Prostate gland (tissue), 2 donors: ENCODE measurements at regions not wholly inside any gene's neighbourhood (a gene's known extent, or its start where the extent isn't known, plus 50 kb on each side); places are given as distances from the start of the nearest gene placed in this dataset.

Experiments used
- DNase-seq: peaks from one replicate; pipeline ENCODE4 v3.0.0-alpha.2; 2019; ENCODE audit warnings: low spot score
- H3K27ac ChIP-seq, 2 donors: fragments of 200-600 bp; sonication (generic); 2 replicates each; pipeline ENCODE4 v1.5.1; 2017 to 2019
- H3K27me3 ChIP-seq: fragments of 200-600 bp; sonication (generic); replicated peaks from 2 replicates; pipeline ENCODE4 v1.5.1; 2019; ENCODE audit not compliant: insufficient read depth
- H3K36me3 ChIP-seq, 2 donors: fragments of 200-600 bp; sonication (generic); 1 replicate in 1 of 2; 2 replicates in 1 of 2; pipeline versions ENCODE4 v1.5.1 to v1.8.1; 2017 to 2019
- H3K4me1 ChIP-seq: fragments of 200-600 bp; sonication (generic); replicated peaks from 2 replicates; pipeline ENCODE4 v1.5.1; 2019
- H3K4me3 ChIP-seq, 2 donors: fragments of 200-600 bp; sonication (generic); 2 replicates each; pipeline ENCODE4 v1.5.1; 2017 to 2019
- H3K9me3 ChIP-seq: fragments of 200-600 bp; sonication (generic); 2 replicates; pipeline ENCODE4 v1.5.1; 2017
- POLR2A ChIP-seq: fragments of 450-650 bp; IDR thresholded peaks from one replicate; pipeline ENCODE4 v1.6.1; 2016; ENCODE audit warnings: antibody characterized with exemption, mild to moderate bottlenecking
- POLR2AphosphoS5 ChIP-seq: sonication (generic); formaldehyde crosslinking; IDR thresholded peaks from one replicate; pipeline ENCODE4 v1.6.1; 2017; ENCODE audit warnings: antibody characterized with exemption
- WGBS: methylation state at CpG from one replicate; pipeline ENCODE4 v1.1.5; 2018; 5-methylcytosine and 5-hydroxymethylcytosine counted together
- intact Hi-C: fragments of 100-400 bp; cut with DNase I; formaldehyde crosslinking; loops from one replicate; pipeline ENCODE4 v1.14.2; 2022
- TF ChIP-seq, protein P1 (sequence below), 4 experiments: fragments of 200-600 bp in 2 of 4; fragments of 450-650 bp in 2 of 4; sonication (generic) in 2 of 4; IDR thresholded peaks; 1 replicate in 3 of 4; 2 replicates in 1 of 4; pipeline ENCODE4 v1.5.1; 2016 to 2019; ENCODE audit warnings: antibody characterized with exemption in 4 of 4, mild to moderate bottlenecking in 2 of 4, moderate library complexity in 2 of 4

DNA sequence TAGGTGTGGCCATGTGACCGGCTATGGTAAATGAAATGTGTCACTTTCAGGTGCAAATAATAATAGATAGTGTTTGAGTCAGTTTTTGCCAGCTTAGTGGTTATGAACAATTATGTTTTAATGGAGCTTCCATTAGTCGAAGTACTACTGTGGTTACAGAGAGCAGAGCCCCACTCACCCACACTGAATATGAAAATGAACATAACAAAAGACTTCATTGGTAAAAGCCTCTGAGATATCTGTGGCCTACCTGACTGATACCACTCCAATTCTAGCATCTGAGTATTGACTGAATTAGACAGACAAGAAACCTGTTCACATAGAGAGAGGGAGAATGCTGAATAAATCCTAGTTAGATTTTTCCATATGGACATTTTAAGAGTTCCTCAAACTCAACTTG, 405.6 kb downstream of the BRINP1 start:
- Histone ChIP-seq H3K4me1 (no peaks in the 10 kb centered on the region), H3K9me3 (no peaks in the 10 kb centered on the region), H3K36me3 (no peaks in the 10 kb centered on the region), H3K4me3 (no peak overlapping the region), H3K27ac (no peak overlapping the region), H3K27me3 (peaks cover 3% of the 10 kb centered on the region)
- intact Hi-C loops, result no loop called here
- no peak for TF ChIP-seq POLR2AphosphoS5
- TF ChIP-seq POLR2A, result no peak
- TF ChIP-seq, protein P1, sequence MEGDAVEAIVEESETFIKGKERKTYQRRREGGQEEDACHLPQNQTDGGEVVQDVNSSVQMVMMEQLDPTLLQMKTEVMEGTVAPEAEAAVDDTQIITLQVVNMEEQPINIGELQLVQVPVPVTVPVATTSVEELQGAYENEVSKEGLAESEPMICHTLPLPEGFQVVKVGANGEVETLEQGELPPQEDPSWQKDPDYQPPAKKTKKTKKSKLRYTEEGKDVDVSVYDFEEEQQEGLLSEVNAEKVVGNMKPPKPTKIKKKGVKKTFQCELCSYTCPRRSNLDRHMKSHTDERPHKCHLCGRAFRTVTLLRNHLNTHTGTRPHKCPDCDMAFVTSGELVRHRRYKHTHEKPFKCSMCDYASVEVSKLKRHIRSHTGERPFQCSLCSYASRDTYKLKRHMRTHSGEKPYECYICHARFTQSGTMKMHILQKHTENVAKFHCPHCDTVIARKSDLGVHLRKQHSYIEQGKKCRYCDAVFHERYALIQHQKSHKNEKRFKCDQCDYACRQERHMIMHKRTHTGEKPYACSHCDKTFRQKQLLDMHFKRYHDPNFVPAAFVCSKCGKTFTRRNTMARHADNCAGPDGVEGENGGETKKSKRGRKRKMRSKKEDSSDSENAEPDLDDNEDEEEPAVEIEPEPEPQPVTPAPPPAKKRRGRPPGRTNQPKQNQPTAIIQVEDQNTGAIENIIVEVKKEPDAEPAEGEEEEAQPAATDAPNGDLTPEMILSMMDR (IDR thresholded peaks at IDR 0.05), result no peak
- 93% methylated on average over 2 of the region's 2 CpGs for WGBS
- no peak for DNase-seq

DNA sequence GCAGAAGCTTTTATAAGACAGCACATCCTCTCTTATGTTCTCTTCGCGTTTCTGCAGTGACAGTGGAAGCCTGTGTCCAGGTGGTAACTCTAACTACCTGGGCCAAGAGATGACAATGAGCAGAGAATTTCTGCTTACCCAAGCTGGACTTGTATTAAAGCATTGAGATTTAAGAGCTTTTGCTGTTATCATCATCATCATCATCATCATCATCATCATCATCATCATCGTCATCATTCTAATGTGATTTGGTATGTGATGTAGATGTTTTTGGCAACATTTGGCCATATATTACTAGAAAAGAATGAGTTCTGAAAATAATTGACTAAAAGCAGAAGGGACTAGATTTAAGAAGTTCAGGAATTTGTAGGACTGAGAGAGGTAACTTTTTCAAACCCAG, 401.3 kb downstream of the BRINP1 start:
- no peaks in the 10 kb centered on the region for H3K4me1 ChIP-seq
- H3K9me3 ChIP-seq, result no peaks in the 10 kb centered on the region
- H3K27me3 ChIP-seq, result peaks cover 12% of the 10 kb centered on the region
- 87% methylated on average over 3 of the region's 3 CpGs for WGBS
- no peak overlapping the region for H3K4me3 ChIP-seq
- TF ChIP-seq, protein P1 (IDR thresholded peaks at IDR 0.05), result no peak
- TF ChIP-seq POLR2AphosphoS5 (no peak), POLR2A (no peak)
- intact Hi-C loops, result no loop called here
- no peak for DNase-seq
- no peaks in the 10 kb centered on the region for H3K36me3 ChIP-seq
- H3K27ac ChIP-seq, result no peak overlapping the region

DNA sequence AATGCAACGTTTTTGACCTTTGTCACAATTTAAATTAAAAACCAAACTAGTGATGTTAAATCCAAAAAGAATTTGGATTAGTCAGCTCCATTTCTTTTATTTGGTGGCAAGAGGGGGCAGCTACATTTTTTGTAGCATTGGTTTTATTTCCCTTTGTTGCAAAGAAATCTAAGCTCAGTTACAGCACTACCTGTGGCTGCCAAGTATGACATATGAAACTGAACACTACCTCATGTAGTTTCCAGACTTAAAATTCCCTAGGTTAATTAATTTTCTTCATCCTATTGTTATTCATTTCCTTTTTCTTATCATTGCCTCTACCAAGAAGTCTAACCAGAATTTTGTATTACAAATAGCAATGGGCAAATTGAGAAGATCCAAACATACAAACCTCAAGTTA, 393.5 kb downstream of the BRINP1 start:
- 51% methylated on average over 1 of the region's 1 CpG for WGBS
- H3K4me3 ChIP-seq, result no peak overlapping the region
- no peaks in the 10 kb centered on the region for H3K9me3 ChIP-seq
- no peaks in the 10 kb centered on the region for H3K36me3 ChIP-seq
- TF ChIP-seq, protein P1 (IDR thresholded peaks at IDR 0.05), result no peak
- TF ChIP-seq POLR2AphosphoS5, result no peak
- TF ChIP-seq POLR2A, result no peak
- H3K27ac ChIP-seq, result no peak overlapping the region
- intact Hi-C loops, result no loop called here
- DNase-seq, result no peak
- no peaks in the 10 kb centered on the region for H3K4me1 ChIP-seq
- peaks cover 3% of the 10 kb centered on the region for H3K27me3 ChIP-seq

DNA sequence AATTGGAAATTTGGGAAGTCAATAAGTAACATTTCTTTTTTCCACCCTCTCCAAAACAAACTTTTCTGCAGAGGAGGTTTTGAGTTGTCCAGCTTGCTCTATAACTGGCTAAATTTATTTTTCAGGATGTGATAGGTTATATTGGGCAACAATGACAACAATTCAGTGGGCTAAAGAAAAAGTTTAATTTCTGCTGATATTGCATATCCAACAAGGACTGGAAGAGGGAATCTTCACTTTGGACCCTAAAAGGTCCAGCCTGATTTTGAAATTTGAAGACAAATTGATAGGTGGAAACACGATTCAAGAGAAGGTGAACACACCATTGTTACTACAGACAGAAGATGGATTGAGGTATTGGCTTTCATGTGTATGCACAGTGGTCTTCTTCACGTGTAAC, 393.1 kb downstream of the BRINP1 start:
- 8% methylated on average over 2 of the region's 2 CpGs for WGBS
- Histone ChIP-seq H3K4me3 (no peak overlapping the region), H3K9me3 (no peaks in the 10 kb centered on the region), H3K27me3 (peaks cover 3% of the 10 kb centered on the region), H3K36me3 (no peaks in the 10 kb centered on the region), H3K4me1 (no peaks in the 10 kb centered on the region), H3K27ac (no peak overlapping the region)
- TF ChIP-seq, protein P1 (IDR thresholded peaks at IDR 0.05), result no peak
- TF ChIP-seq POLR2AphosphoS5, result no peak
- no peak for TF ChIP-seq POLR2A
- DNase-seq, result no peak
- intact Hi-C loops, result no loop called here

DNA sequence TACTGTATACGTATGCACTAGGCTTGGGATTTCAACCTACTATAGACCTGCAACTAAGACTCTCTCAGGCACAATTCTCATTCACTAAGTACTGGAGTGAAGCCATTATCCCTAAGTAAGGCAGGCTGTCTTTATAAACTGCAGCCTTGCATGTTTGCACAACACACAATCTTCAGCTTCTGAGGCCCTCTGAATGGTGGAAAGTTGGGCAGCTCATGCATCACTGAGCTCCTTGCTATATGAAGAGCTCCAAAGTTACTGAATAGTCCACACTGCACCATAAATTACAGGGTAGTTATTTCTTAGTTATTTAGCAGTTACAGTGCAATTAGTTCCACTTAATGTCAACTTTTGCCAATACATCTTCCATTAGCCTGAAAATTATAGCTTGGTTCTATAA, 384.6 kb downstream of the BRINP1 start:
- WGBS, result 87% methylated on average over 1 of the region's 1 CpG
- TF ChIP-seq, protein P1 (IDR thresholded peaks at IDR 0.05), result no peak
- TF ChIP-seq POLR2A (no peak), POLR2AphosphoS5 (no peak)
- no peaks in the 10 kb centered on the region for H3K27me3 ChIP-seq
- intact Hi-C loops, result no loop called here
- DNase-seq, result no peak
- no peaks in the 10 kb centered on the region for H3K4me1 ChIP-seq
- H3K36me3 ChIP-seq, result no peaks in the 10 kb centered on the region
- H3K9me3 ChIP-seq, result no peaks in the 10 kb centered on the region
- no peak overlapping the region for H3K27ac ChIP-seq
- H3K4me3 ChIP-seq, result no peak overlapping the region
